Esophagus muscularis mucosa (tissue), 4 donors: ENCODE measurements at regions not wholly inside any gene's neighbourhood (a gene's known extent, or its start where the extent isn't known, plus 50 kb on each side); places are given as distances from the start of the nearest gene placed in this dataset.

Experiments used
- DNase-seq: peaks from one replicate; pipeline ENCODE4 v3.0.0-alpha.2; 2017; ENCODE audit errors: extremely low spot score
- H3K27ac ChIP-seq, 4 donors: fragments of 200-600 bp; sonication (generic); replicated peaks in 1 of 4; 1 replicate in 3 of 4; 2 replicates in 1 of 4; pipeline ENCODE4 v1.5.1; 2016 to 2019; ENCODE audit warnings: mild to moderate bottlenecking in 1 of 4
- H3K27me3 ChIP-seq, 4 donors: fragments of 200-600 bp; sonication (generic); one replicate each; pipeline versions ENCODE4 v1.5.1 to v1.6.0; 2016 to 2019
- H3K36me3 ChIP-seq, 4 donors: fragments of 200-600 bp; sonication (generic); one replicate each; pipeline ENCODE4 v1.5.1; 2016 to 2019
- H3K4me1 ChIP-seq, 4 donors: fragments of 200-600 bp; sonication (generic); one replicate each; pipeline ENCODE4 v1.5.1; 2016 to 2019
- H3K4me3 ChIP-seq, 4 donors: fragments of 200-600 bp; sonication (generic); 1 replicate in 2 of 4; 2 replicates in 2 of 4; pipeline ENCODE4 v1.5.1; 2016 to 2019; ENCODE audit warnings: mild to moderate bottlenecking in 4 of 4, moderate library complexity in 1 of 4
- H3K9me3 ChIP-seq, 4 donors: fragments of 200-600 bp; sonication (generic); 1 replicate in 3 of 4; 2 replicates in 1 of 4; pipeline ENCODE4 v1.5.1; 2016 to 2019
- CTCF ChIP-seq, 3 experiments: fragments of 200-600 bp in 2 of 3; fragments of 450-650 bp in 1 of 3; sonication (generic) in 2 of 3; IDR thresholded peaks; one replicate each; pipeline ENCODE4 v1.5.1; 2017 to 2019; ENCODE audit warnings: antibody characterized with exemption in 3 of 3, mild to moderate bottlenecking in 2 of 3, moderate library complexity in 1 of 3
- EP300 ChIP-seq: sonication (generic); formaldehyde crosslinking; IDR thresholded peaks from one replicate; pipeline ENCODE4 v1.6.1; 2017; ENCODE audit warnings: antibody characterized with exemption
- POLR2A ChIP-seq: fragments of 450-650 bp; IDR thresholded peaks from one replicate; pipeline ENCODE4 v1.6.1; 2017; ENCODE audit warnings: antibody characterized with exemption, moderate library complexity, mild to moderate bottlenecking, low read depth
- POLR2AphosphoS5 ChIP-seq, 2 donors: sonication (generic); formaldehyde crosslinking; IDR thresholded peaks; one replicate each; pipeline ENCODE4 v1.6.1; 2017; ENCODE audit warnings: antibody characterized with exemption in 2 of 2
- WGBS: methylation state at CpG from one replicate; pipeline ENCODE4 v1.1.5; 2018; 5-methylcytosine and 5-hydroxymethylcytosine counted together
- intact Hi-C: fragments of 100-400 bp; cut with DNase I; formaldehyde crosslinking; loops from one replicate; pipeline ENCODE4 v1.15.1; 2023

GRCh38 chr11:8807544-8808225 lies 103.3 kb upstream of the AKIP1 start:
- peak overlapping the region; percentile 65 to 78 (median 74) for H3K4me3 ChIP-seq
- intact Hi-C loops, result loop anchor here (5.0 kb wide), 1 partner anchor 100 kb away; no protein-coding TSS in a partner anchor
- peaks cover 76 to 89% (median 82%) of the 10 kb centered on the region in 4 donors for H3K4me1 ChIP-seq
- TF ChIP-seq POLR2AphosphoS5 (IDR thresholded peaks at IDR 0.05) (peak in 1 of 2 donors; percentile 53), POLR2A (no peak)
- no peaks in the 10 kb centered on the region for H3K9me3 ChIP-seq
- 37% methylated on average over 10 of the region's 10 CpGs for WGBS
- H3K36me3 ChIP-seq, result no peaks in the 10 kb centered on the region
- H3K27ac ChIP-seq, result peak overlapping the region; percentile 90 to 95 (median 93)
- DNase-seq, result no peak
- H3K27me3 ChIP-seq, result no peaks in the 10 kb centered on the region

GRCh38 chr11:8808226-8808585 lies 102.8 kb upstream of the AKIP1 start:
- no peak for DNase-seq
- Histone ChIP-seq H3K4me1 (peaks cover 71 to 89% (median 82%) of the 10 kb centered on the region in 4 donors), H3K27me3 (no peaks in the 10 kb centered on the region), H3K9me3 (no peaks in the 10 kb centered on the region), H3K36me3 (no peaks in the 10 kb centered on the region), H3K4me3 (peak overlapping the region; percentile 65 to 78 (median 74)), H3K27ac (peak overlapping the region; percentile 90 to 95 (median 93))
- intact Hi-C loops, result loop anchor here (5.0 kb wide), 1 partner anchor 101 kb away; no protein-coding TSS in a partner anchor
- TF ChIP-seq CTCF (IDR thresholded peaks at IDR 0.05) (no peak), POLR2A (no peak), POLR2AphosphoS5 (IDR thresholded peaks at IDR 0.05) (no peak), EP300 (no peak)
- WGBS, result 28% methylated on average over 4 of the region's 4 CpGs

- peaks cover 70 to 87% (median 82%) of the 10 kb centered on the region in 4 donors for H3K4me1 ChIP-seq
- TF ChIP-seq POLR2A (no peak), POLR2AphosphoS5 (IDR thresholded peaks at IDR 0.05) (peak in 1 of 2 donors; percentile 7)
- H3K36me3 ChIP-seq, result no peaks in the 10 kb centered on the region
- DNase-seq, result no peak
- no peaks in the 10 kb centered on the region for H3K9me3 ChIP-seq
- peak overlapping the region; percentile 65 to 78 (median 74) for H3K4me3 ChIP-seq
- no peaks in the 10 kb centered on the region for H3K27me3 ChIP-seq
- H3K27ac ChIP-seq, result peak overlapping the region; percentile 90 to 95 (median 93)
- intact Hi-C loops, result loop anchor here (5.0 kb wide), 1 partner anchor 102 kb away; no protein-coding TSS in a partner anchor
- 24% methylated on average over 6 of the region's 7 CpGs for whole genome bisulfite sequencing
Observed at GRCh38 chr11:8809241-8809938, 101.6 kb upstream of the AKIP1 start.

- no peaks in the 10 kb centered on the region for H3K36me3 ChIP-seq
- intact Hi-C loops, result loop anchor here (2.0 to 10.0 kb wide), 5 partner anchors 62 to 215 kb away; partner anchors contain the start of genes AKIP1, RPL27A, STK33 and TRIM66
- peak overlapping the region; percentile 90 to 95 (median 93) for H3K27ac ChIP-seq
- no peak for TF ChIP-seq CTCF (IDR thresholded peaks at IDR 0.05)
- no peak for TF ChIP-seq EP300
- TF ChIP-seq POLR2A, result no peak
- no peak for TF ChIP-seq POLR2AphosphoS5 (IDR thresholded peaks at IDR 0.05)
- H3K27me3 ChIP-seq, result no peaks in the 10 kb centered on the region
- H3K4me3 ChIP-seq, result peak overlapping the region; percentile 65 to 78 (median 74)
- no peak for DNase-seq
- no peaks in the 10 kb centered on the region for H3K9me3 ChIP-seq
- WGBS, result 16% methylated on average over 6 of the region's 8 CpGs
- peaks cover 63 to 80% (median 75%) of the 10 kb centered on the region in 4 donors for H3K4me1 ChIP-seq
Observed at GRCh38 chr11:8809939-8810539, 101.0 kb upstream of the AKIP1 start.

- Histone ChIP-seq H3K27me3 (no peaks in the 10 kb centered on the region), H3K9me3 (no peaks in the 10 kb centered on the region), H3K4me1 (peaks cover 56 to 73% (median 68%) of the 10 kb centered on the region in 4 donors), H3K27ac (peak overlapping the region; percentile 90 to 95 (median 93)), H3K36me3 (no peaks in the 10 kb centered on the region), H3K4me3 (peak overlapping the region; percentile 65 to 78 (median 74))
- no peak for DNase-seq
- intact Hi-C loops, result loop anchor here (2.0 to 10.0 kb wide), 4 partner anchors 62 to 216 kb away; partner anchors contain the start of genes AKIP1, RPL27A, STK33 and TRIM66
- 5% methylated on average over 19 of the region's 28 CpGs for WGBS
- TF ChIP-seq EP300, result no peak
- TF ChIP-seq POLR2A, result peak; percentile 55
- peak; percentile 97 to 99 for TF ChIP-seq POLR2AphosphoS5 (IDR thresholded peaks at IDR 0.05)
- no peak for TF ChIP-seq CTCF (IDR thresholded peaks at IDR 0.05)
Observed at GRCh38 chr11:8810540-8811301, 100.3 kb upstream of the AKIP1 start.
